A673 (cell line): ENCODE measurements at regions not wholly inside any gene's neighbourhood (a gene's known extent, or its start where the extent isn't known, plus 50 kb on each side); places are given as distances from the start of the nearest gene placed in this dataset.

ENCODE experiments used
- CTCF ChIP-seq: fragments of 300-800, 200-600 bp; sonication (generic); conservative IDR thresholded peaks from 2 replicates; pipeline ENCODE4 v1.5.1; 2017; ENCODE audit warnings: low read depth, mild to moderate bottlenecking, antibody characterized with exemption, low read length, moderate library complexity, mixed read lengths
- EZH2 ChIP-seq: fragments of 200-600 bp; sonication (generic); IDR thresholded peaks from 2 replicates; pipeline ENCODE4 v1.6.1; 2017; ENCODE audit warnings: borderline replicate concordance, low read depth, mild to moderate bottlenecking, mixed read lengths, antibody characterized with exemption, low read length; ENCODE audit not compliant: poor library complexity, severe bottlenecking

- no peak for TF ChIP-seq CTCF
- TF ChIP-seq EZH2 = no peak
Observed at GRCh38 chr13:65803530-65804392, 1426.4 kb downstream of the PCDH9 start.
